RKO (cell line): ENCODE measurements at regions not wholly inside any gene's neighbourhood (a gene's known extent, or its start where the extent isn't known, plus 50 kb on each side); places are given as distances from the start of the nearest gene placed in this dataset.

ENCODE experiments used
- DNase-seq: peaks from one replicate; pipeline ENCODE4 v3.0.0-alpha.2; 2016; ENCODE audit warnings: low spot score

DNA sequence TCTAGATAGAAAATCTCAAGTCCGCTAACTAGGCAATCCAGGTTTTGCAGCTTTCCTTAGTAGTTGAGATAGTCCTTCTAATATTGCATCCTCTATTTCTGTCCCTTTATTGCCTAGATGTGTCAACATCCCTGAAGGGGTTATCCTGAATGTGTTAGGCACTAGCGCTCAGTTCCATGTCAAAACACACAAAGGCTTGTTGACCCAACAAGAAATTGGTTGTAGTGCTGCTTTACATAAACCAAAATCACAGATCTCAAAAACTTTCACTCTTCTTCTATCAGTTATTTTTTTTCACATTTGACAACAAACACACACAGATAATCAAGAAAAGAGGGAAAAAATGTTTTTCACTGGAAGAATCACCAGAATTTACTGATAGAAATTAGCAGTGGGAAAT is 51.4 kb upstream of the SOX2 start:
- DNase-seq, result no peak

DNA sequence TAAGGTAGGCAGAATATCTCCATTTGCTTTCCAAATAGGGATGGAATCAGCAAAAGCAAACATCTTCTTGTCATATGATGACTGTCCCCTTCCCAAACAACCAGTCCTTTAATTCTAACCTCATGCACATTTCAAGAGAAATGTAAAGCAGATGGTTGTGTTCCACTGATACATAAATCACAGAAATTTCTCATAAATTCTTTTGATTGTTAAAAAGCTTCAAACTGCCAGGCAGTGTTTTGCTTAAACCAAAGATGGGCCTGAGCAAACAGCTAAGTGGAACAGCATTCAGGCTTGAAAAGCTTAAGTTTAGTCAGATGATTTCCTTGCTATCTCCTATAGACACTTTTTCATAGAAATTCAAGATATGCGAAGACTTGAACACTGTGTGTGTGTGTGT is 74.3 kb upstream of the SOX2 start:
- DNase-seq, result no peak

DNA sequence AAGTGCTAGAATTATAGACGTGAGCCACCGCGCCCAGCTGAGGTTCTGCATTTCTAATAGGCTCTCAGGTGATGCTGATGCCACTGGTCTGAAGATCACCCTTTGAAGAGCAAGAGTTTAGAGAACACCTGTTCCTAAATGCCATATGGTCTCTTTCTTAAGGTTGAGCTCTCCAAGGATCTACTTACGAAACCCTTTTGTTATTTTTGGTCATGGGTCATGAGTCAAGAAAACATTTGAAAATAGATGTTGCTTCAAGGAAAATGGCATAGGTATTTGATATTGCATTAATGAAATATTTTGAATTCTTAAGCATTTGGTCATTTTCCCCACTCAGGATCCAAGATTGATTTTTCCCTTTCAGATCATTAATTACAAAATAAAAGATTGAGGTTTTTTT is 74.7 kb upstream of the SOX2 start:
- no peak for DNase-seq

DNA sequence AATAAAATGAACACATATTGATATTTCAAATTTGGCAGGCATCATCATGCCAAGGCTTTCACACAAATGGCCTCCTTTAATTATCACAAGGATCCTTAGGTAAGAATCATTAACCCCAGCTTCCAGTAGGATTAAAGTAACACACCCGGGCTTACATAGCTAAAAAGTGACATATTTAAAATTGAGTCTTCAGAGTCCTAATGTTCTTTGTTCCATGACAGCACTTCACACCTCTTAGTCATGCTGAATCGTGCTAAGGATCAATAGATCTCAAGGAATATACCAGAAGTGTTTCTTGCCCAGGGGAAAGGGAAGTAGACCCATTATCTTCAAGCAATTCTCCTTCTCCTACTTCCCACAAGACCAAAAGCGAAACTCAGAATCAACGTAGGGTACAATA is 76.6 kb upstream of the SOX2 start:
- DNase-seq, result no peak

DNA sequence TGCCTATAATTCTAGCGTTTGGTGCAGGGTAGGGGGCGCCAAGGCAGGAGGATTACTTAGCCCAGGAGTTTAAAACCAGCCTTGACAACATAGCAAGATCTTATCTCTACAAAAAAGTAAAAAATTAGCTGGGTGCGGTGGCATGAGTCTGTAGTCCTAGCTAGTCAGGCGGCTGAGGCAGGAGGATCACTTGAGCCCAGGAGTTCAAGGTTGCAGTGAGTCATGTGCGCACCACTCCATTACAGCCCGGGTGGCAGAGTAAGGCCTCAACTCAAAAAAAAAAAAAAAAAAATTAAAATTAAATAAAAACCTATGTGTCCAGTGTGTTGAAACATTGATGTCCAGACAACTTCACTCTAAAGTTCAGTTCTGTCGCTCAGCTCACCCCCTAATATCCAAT is 78.2 kb upstream of the SOX2 start:
- no peak for DNase-seq

DNA sequence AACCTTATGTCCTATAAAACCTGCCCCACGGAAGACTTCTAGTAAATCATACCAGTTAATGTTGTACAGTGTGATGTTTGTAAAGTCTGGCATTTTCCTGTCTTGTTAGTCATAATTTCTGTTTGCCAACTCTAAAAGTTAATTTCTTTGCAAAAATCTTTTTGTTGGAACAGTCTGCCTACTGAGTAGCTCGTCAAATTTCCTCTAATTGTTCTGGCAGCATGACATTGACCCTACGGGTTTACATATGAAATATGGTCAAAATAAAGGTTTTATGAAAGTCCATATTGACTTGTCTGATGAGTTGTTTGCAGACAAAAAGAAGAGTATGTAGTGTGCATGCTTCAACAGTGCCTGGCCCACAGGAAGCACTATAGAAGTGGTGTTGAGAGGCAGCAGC is 79.8 kb upstream of the SOX2 start:
- DNase-seq, result no peak

DNA sequence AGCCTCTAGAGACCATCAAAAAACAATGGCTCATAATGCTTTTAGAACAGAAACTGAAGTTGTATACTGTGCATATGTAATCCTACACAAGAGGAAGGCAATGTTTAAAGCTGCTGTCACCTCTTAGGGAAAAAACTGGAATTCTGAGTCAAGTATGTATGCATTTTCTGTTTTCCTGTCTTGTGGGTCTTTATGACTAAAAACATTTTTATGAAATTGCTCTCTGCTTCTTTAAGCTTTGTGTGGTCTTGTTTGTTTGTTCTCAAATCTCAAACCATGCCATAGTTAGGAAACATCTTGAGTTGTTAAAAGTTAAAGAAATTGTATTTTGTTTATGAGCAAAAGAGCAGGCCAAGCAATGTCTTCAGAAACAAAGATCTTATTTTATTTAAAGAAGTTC is 80.9 kb upstream of the SOX2 start:
- no peak for DNase-seq

DNA sequence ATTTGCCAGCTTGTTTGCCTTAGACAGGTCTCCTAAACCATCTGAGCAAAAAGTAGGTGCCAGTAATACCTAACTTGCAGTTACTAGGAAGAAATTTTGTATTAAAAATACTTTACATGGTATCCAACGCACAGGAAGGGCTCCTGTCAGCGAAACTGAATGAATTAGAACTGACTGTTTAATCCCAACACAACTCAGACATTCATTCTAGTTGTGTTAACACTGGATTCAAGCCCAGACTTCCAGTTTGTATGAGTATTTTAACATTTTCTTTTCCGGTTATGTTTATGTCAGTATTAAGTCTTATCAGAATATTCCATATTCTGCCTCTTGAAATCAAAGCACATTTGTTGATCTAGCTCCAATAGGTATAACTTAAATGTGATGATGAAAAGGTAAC is 82.0 kb upstream of the SOX2 start:
- no peak for DNase-seq

DNA sequence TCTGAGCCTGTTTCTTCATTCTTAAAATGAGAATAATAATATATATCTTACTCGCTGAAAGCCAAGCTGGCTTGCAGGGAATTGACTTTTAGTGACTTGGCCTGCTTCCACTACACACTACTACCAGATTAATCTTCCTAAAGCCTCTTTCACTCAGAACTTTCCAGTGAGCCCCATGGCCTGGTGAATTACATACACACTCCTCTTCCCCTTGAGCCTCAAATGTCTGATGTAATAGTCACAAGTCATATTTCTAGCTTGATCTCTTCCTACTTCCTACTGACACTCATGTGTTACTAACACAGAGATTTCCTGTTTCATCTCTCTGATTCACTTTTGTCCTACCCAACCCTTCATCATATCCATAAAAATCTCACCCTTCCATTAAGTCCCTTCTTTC is 82.7 kb upstream of the SOX2 start:
- DNase-seq, result peak; percentile 87

DNA sequence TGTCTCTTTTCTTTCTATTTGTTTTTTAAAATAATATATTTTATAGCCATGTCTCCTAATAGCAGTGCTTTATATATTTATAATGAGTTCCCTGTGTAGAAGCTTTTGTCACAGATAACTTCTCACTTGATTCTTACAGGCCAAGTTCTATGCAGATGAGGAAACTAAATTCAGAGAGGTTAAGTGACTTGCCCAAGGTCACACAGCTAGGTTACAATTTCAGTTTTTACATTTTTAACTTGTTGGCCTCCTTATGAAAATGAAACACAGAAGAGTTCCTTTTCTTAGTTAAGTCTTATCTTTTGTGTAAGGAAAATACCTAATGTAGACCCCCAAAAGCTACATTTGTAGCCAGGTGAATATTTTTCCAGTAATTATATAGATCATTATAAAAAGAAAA is 83.3 kb upstream of the SOX2 start:
- DNase-seq, result no peak

DNA sequence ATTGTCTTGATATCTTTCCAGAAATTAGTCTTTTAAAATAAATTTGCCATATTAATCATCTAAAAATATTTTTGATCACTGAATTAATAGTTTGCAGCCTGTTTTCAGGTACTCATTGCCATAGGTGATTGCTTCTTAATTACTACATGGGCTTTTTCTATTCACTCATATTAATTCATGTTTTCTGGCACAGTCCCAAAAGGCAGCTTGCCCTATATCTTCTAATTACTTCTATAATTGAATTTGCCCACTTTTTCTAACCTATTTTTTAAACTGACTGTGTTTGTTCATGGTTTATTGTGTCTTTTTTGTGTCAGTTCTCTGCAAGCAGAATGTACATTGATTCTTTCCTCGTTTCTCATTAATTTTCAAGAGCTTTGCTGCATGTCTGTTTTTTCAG is 85.7 kb upstream of the SOX2 start:
- no peak for DNase-seq

DNA sequence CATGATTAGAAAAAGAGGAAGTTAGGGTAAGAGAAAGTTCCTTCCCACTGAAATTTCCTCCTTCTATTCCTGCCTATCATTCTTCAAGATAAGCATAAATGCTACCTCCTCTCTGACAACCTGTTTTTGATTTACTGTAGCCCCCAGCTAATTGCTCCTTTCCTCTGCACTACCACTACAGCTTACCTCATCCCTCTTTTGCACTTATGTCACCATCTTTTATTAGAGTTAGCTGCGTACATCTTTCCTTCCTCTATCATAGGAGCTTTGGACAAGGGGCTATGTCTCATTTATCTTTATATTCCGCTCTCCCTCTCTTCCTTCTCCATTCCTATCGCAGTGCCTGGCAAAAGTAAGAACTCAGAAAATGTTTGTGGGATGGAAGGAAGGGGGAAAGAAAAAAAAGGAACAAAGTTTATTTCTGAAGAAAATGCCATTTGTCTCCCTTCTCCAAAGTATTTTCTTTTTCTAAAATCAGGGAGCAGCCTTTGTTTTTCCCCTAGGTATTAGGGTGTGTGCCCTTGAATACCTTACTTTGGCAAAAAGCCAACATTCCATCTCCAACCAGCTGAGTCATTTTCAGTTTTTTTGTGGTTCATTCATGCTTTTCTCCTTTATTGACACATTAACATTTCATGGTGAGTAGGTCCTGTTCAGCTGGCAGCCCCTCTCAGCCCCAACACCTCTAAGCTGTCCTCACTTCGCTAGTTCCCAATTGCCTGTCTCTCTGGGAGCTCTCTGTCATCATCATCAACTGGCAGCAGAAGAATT is 87.6 kb upstream of the SOX2 start:
- peak; percentile 16 for DNase-seq

DNA sequence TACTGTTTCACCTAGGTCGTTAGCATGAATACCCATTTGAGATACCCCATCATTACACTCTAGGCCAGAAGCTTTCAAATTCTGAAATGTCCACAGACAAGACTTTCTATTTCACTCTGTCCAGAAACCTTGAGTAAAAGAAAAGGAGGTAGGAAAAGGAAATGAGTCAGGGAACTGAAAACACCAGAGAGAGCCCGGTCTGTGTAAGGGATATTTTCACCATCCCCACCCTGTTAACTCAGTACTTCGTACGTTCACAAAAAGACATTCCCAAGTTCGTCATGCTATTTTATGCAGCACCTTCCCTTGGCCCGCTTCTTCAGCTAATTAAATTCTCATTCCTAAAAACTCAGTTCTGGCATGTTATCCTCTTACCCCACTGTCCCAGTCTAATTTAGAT is 89.4 kb upstream of the SOX2 start:
- DNase-seq, result no peak

DNA sequence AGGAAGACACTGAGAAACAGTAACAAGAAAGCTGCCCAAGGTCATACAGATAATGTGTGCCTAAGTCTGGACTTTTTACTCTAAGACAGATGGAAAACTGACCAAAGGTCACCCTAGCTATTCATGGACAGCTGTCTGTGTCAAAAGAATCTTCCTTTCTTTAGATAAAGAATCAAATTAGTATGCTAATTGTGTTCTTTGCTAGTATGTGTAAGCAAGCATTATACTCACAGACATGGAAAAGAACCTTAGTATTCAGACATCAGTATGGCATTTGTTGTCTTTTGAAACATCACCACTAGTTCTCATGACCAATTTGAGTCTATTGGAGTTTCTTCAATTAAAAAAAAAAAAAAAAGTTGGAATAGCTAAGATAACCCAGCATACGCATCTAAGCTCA is 91.8 kb upstream of the SOX2 start:
- no peak for DNase-seq

DNA sequence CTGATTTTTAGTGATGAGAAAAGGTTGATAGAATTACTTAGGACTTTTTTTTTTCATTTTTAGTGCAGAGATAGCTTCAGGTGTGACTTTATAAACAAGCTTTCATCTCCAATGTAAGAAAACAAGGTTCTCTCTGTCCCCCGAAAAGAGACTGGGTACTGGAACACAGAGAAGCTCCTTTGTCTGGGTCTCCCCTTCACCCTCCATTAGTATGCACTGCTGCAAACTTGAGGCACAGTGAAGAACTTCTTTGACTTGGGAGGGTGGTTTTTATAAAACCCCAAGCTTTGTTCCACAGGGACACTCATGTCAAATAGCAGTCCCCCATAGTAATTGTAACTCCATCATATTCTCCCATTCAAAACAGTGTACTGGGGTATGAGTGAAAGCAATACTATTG is 93.5 kb upstream of the SOX2 start:
- DNase-seq, result no peak

DNA sequence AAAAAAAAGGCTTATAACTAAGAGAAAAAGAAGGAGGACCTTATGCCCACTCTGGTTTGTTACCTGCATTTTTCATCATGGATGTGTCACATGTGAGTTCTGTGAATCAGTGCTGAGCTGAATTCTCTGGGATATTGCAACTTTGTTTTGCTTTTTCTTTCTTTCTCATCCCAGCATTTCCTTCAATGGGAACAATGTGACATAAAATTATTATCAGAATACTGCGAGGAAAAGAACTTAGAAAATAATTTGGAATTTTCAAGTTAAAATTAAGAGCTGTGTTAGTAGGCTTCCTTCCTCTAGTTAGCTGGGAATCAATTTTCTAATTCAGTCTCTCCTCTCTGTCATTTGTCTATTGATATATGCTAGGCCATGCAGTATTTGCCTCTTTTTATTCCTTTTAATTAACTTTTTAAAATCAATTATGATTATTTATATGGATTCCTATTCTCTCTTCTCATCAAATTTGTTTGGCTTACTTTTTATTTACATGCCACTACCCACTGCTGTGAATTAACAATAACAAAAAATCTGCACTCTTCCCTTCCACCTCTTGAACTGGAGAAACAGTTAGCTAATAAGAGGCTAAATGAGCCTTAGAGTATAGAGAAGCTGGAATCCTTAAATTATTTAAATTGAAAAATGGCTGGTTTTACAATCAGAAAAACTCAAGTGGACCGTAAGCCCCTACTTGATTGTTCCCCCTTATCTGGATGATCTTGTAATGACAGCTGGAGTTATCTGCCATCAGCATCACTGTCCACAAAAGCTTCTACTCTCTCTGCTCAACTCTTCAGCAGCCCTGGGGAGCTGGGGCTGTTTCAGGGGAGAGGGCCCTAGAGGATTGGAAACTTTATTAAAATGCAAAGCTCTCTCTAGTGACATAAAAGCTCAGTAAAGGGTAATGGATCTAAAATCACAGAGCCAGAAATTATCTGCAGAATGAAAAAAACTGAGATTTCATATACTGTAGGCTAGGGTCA is 95.3 kb upstream of the SOX2 start:
- DNase-seq, result no peak

DNA sequence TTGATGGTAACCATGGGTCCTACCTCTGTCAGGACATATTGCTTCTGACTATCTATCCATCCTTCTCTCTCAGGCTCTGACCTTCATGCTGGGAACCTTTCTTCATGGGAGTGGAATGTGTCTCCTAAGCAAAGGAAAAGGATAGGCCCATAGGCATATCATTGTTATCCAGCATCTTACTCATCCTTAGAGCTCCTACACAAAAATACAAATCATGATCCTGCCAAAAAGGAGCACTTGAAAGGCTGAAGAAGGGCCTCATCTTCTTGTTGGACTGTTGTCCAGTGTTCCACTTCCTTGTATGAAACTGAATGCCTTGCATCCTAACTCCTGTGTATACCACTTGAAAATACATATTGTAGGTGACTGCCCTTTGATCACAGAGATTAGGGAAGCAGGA is 96.1 kb upstream of the SOX2 start:
- no peak for DNase-seq

DNA sequence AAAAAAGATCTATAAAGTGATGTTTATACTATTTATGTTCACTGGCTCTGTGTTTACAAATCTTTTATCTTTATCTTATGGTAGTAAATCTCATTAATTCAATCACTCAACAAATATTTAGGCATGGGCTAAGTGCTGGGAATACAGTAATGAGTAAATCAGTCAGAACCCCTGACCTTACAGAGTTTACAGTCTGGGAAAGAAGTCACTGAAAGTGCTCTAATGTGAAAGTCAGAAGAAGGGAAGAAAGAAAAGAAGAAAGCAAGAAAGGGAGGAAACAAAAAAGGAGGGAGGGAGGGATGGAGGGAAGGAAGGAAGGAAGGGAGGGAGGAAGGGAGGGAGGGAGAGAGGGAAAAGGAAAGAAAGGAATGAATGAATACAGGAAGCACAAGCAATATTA is 96.8 kb upstream of the SOX2 start:
- no peak for DNase-seq

DNA sequence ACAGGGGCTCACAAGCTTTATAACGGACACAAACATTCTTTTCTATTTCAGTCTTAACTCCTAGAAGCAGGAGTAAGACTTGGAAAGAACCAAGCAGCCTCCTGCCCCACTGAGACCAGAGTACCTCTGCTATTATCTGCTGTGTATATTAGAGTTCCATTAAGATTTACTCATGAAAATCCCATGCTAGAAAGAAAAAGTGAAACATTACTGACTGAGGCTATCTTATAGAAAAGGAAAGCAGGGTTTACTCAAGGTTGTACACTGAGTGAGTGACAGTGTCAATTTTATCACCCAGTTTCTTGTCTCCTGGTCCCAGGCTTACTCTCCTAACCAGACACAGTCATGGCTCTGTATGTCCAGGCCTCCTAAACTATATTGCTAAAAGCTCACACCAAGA is 97.9 kb upstream of the SOX2 start:
- no peak for DNase-seq

DNA sequence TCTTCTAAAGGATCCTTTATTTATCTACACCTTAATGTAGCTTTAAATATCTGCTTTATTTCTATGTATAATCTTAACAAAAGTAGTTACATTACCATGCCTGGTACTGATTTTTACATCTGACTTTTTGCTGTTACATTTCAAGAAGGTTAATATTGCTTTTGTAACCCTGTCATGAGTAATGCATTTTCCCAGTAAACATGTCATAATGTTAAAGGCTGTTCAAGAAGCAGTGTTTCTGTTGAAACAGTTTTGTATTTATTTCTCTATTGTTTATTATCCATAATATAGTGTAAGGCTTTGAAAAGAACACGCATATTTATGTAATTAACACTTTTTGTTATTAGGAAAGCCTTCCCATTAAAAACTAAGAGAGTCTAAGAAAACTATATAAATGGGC is 98.5 kb upstream of the SOX2 start:
- DNase-seq, result no peak

DNA sequence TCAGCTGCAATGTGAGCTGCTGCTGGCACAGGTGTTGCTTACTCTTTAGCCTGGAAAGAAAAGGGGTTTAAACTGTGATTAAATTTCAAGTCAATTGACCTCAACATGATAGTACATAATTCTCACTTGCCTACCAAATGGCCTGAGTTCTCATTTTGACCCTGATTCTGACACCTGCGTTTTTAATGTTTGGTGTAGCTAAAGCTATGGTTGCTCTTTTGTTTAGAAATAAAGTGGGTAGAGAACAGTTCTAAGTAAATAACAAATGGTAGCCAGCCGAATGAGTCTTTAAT is 100.8 kb upstream of the SOX2 start:
- DNase-seq, result no peak

DNA sequence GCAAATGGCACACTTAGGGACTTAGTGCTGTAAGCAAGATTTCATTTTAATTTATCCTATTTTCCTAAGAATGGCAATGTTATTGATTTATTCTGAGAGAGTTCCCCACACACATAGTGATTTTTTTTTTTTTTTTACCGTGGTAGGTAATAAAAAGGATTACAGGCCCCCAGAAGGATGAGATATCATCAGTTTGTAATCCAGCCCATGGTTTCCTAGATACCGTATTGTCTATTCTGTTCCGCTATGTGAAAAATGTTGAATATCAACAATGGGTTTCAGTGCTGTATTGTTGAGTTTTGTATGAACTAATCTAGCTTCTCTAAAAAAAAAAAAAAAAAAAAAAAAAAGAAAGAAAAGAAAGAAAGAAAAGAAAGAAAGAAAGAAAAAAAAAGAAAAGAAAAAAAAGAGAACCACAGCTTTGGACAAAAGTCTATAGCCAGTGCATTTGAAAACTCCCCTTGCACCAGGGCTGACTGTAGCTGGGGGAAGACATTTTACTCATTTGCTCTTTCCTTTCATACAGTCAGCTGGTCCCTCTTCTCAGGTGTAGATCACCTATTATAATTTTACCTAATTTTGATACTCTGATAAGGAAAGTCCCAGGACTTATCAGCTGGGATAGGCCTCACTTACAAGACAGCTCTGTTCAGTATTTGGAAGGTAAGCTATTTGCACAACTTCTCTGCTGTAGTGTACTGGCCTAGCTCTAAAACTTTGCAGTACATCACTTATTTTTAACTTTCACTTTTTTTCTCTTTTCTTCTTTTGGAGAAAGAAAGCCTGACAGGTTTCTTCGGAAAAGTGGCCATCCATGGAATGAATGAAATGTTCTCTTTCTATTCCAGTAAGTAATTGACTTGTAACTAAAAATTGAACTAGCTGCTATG is 101.4 kb upstream of the SOX2 start:
- DNase-seq, result no peak
